PC-9 (cell line): ENCODE measurements at regions not wholly inside any gene's neighbourhood (a gene's known extent, or its start where the extent isn't known, plus 50 kb on each side); places are given as distances from the start of the nearest gene placed in this dataset.

Experiments
- EZH2 ChIP-seq: fragments of 200-600 bp; sonication (generic); IDR thresholded peaks from 2 replicates; pipeline ENCODE4 v1.8.0; 2017; ENCODE audit warnings: antibody characterized with exemption, low read depth
- TF ChIP-seq, protein P1 (sequence below): fragments of 200-600 bp; sonication (generic); conservative IDR thresholded peaks from 2 replicates; pipeline ENCODE4 v1.6.1; 2017; ENCODE audit warnings: mixed run types, antibody characterized with exemption, mild to moderate bottlenecking, moderate library complexity

- TF ChIP-seq, protein P1, sequence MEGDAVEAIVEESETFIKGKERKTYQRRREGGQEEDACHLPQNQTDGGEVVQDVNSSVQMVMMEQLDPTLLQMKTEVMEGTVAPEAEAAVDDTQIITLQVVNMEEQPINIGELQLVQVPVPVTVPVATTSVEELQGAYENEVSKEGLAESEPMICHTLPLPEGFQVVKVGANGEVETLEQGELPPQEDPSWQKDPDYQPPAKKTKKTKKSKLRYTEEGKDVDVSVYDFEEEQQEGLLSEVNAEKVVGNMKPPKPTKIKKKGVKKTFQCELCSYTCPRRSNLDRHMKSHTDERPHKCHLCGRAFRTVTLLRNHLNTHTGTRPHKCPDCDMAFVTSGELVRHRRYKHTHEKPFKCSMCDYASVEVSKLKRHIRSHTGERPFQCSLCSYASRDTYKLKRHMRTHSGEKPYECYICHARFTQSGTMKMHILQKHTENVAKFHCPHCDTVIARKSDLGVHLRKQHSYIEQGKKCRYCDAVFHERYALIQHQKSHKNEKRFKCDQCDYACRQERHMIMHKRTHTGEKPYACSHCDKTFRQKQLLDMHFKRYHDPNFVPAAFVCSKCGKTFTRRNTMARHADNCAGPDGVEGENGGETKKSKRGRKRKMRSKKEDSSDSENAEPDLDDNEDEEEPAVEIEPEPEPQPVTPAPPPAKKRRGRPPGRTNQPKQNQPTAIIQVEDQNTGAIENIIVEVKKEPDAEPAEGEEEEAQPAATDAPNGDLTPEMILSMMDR: no peak
- TF ChIP-seq EZH2: no peak
Observed at GRCh38 chr6:170043150-170043819, 247.6 kb downstream of the DLL1 start.
